ENCODE measurements at regions not wholly inside any gene's neighbourhood (a gene's known extent, or its start where the extent isn't known, plus 50 kb on each side); places are given as distances from the start of the nearest gene placed in this dataset.

GRCh38 chr13:106112191-106112590 is 423.3 kb downstream of the EFNB2 start:
- Histone ChIP-seq H3K9me3 (ENCODE audit: control insufficient read depth in 1 of 2, insufficient read depth in 1 of 2, low read depth in 1 of 2, low read length in 2 of 2) (no peaks in the 10 kb centered on the region), H3K9ac (ENCODE audit: low read length) (no peak overlapping the region), H3K9me2 (ENCODE audit: insufficient read depth) (no peaks in the 10 kb centered on the region), H3K79me2 (ENCODE audit: insufficient read depth, low read length) (no peaks in the 10 kb centered on the region), H3K27me3 (ENCODE audit: insufficient read depth, low read length) (no peaks in the 10 kb centered on the region), H3K4me3 (replicated peaks in 1 of 2; ENCODE audit: low read depth in 1 of 2, low read length in 2 of 2) (no peak overlapping the region), H3K4me1 (ENCODE audit: control insufficient read depth in 1 of 2, insufficient read depth in 2 of 2, low read length in 2 of 2) (peaks cover 5 to 6% of the 10 kb centered on the region in 2 experiments), H3K27ac (ENCODE audit: low read depth, low read length) (no peak overlapping the region), H4K20me1 (ENCODE audit: insufficient read depth) (no peaks in the 10 kb centered on the region), H3K36me3 (ENCODE audit: control insufficient read depth in 1 of 2, insufficient read depth in 2 of 2, low read length in 2 of 2) (no peaks in the 10 kb centered on the region), H3K4me2 (ENCODE audit: low read length) (no peak overlapping the region), H2AFZ (ENCODE audit: low read depth, low read length, poor library complexity, severe bottlenecking) (no peak overlapping the region)
- no peak for DNase-seq (ENCODE audit: low read depth, low spot score)
- no TSS peak for BruUV-seq (replicated peaks)
- ATAC-seq, result no peak
- RAD21 ChIA-PET (ENCODE audit: low non-redundant PET in 1 of 2, low total read pairs in 2 of 2, uncharacterized antibody in 2 of 2, unreplicated experiment in 2 of 2), result no interaction called here
- CTCF ChIA-PET, result no interaction called here
- POLR2A ChIA-PET, result no interaction called here
- no peak for TF ChIP-seq EZH2 (IDR thresholded peaks at IDR 0.05)
- no peak for TF ChIP-seq TCF7L2 (IDR thresholded peaks at IDR 0.05; ENCODE audit: borderline replicate concordance, extremely low read depth, insufficient read depth, insufficient read length)
- TF ChIP-seq ZFX (IDR thresholded peaks at IDR 0.05), result no peak
- no peak for TF ChIP-seq CEBPB (IDR thresholded peaks at IDR 0.05; ENCODE audit: low read depth)
- no peak for TF ChIP-seq POLR2A (IDR thresholded peaks at IDR 0.05; ENCODE audit: borderline replicate concordance, extremely low read depth, insufficient read depth, insufficient read length)
- TF ChIP-seq EGR1 (IDR thresholded peaks at IDR 0.05; ENCODE audit: low read depth), result no peak
- no peak for TF ChIP-seq POLR2AphosphoS5 (IDR thresholded peaks at IDR 0.05; ENCODE audit: low read depth, low read length)
- TF ChIP-seq SP1 (IDR thresholded peaks at IDR 0.05; ENCODE audit: low read depth), result no peak
- no peak for TF ChIP-seq JUND (IDR thresholded peaks at IDR 0.05)
- no peak for TF ChIP-seq CBX3 (IDR thresholded peaks at IDR 0.05; ENCODE audit: low read depth)
- no peak for TF ChIP-seq EZH2phosphoT487 (IDR thresholded peaks at IDR 0.05; ENCODE audit: borderline replicate concordance)
- no peak for TF ChIP-seq FOSL1 (IDR thresholded peaks at IDR 0.05; ENCODE audit: low read depth)
- no peak for TF ChIP-seq REST (IDR thresholded peaks at IDR 0.05; ENCODE audit: low read depth)
- TF ChIP-seq ELF1 (IDR thresholded peaks at IDR 0.05; ENCODE audit: borderline replicate concordance, low read depth), result no peak
- no peak for TF ChIP-seq ZBTB33 (IDR thresholded peaks at IDR 0.05; ENCODE audit: extremely low read depth, insufficient replicate concordance, low read length)
- no peak for TF ChIP-seq ATF3 (IDR thresholded peaks at IDR 0.05)
- no peak for TF ChIP-seq SRF (IDR thresholded peaks at IDR 0.05; ENCODE audit: low read depth)
- intact Hi-C loops (cut with micrococcal nuclease), result no loop called here

All from HCT116 (cell line).